GM23248 (cell line): ENCODE measurements at regions not wholly inside any gene's neighbourhood (a gene's known extent, or its start where the extent isn't known, plus 50 kb on each side); places are given as distances from the start of the nearest gene placed in this dataset.

Experiments used
- EZH2 ChIP-seq: fragments of 200-600 bp; sonication (generic); IDR thresholded peaks from 2 replicates; pipeline ENCODE4 v1.6.1; 2018; ENCODE audit warnings: antibody characterized with exemption, mild to moderate bottlenecking; ENCODE audit not compliant: insufficient read depth, poor library complexity, severe bottlenecking
- EZH2phosphoT487 ChIP-seq: fragments of 200-600 bp; sonication (generic); IDR thresholded peaks from 2 replicates; pipeline ENCODE4 v1.6.1; 2018; ENCODE audit warnings: antibody characterized with exemption, moderate library complexity, mild to moderate bottlenecking, low read depth; ENCODE audit not compliant: insufficient read depth

GRCh38 chr3:29226706-29227105 lies 54.2 kb upstream of the RBMS3 start:
- TF ChIP-seq EZH2 = no peak
- TF ChIP-seq EZH2phosphoT487 = no peak
